Mesothelial cell of epicardium (in vitro differentiated cells): ENCODE measurements at regions not wholly inside any gene's neighbourhood (a gene's known extent, or its start where the extent isn't known, plus 50 kb on each side); places are given as distances from the start of the nearest gene placed in this dataset.

Experiments used
- DNase-seq, 2 experiments: peaks; one replicate each; pipeline ENCODE4 v3.0.0; 2021; ENCODE audit warnings: low spot score in 2 of 2; ENCODE audit not compliant: unreplicated experiment in 2 of 2
- H3K27ac Mint-ChIP-seq: 2 replicates; pipeline ENCODE4 v1.8.0; 2021; ENCODE audit warnings: mixed read lengths
- H3K27me3 Mint-ChIP-seq: 2 replicates; pipeline ENCODE4 v1.8.0; 2021; ENCODE audit warnings: low read depth, mixed read lengths
- H3K36me3 Mint-ChIP-seq: 2 replicates; pipeline ENCODE4 v1.8.0; 2021; ENCODE audit warnings: mixed read lengths
- H3K4me1 Mint-ChIP-seq: 2 replicates; pipeline ENCODE4 v1.8.0; 2021; ENCODE audit warnings: mixed read lengths
- H3K4me3 Mint-ChIP-seq: 2 replicates; pipeline ENCODE4 v1.8.0; 2021; ENCODE audit warnings: mild to moderate bottlenecking, moderate library complexity, mixed read lengths
- H3K9me3 Mint-ChIP-seq: 2 replicates; pipeline ENCODE4 v1.8.0; 2021; ENCODE audit warnings: mixed read lengths
- CTCF ChIP-seq: fragments of 200-600 bp; sonication (generic); IDR thresholded peaks from one replicate; pipeline ENCODE4 v1.5.0; 2021; ENCODE audit warnings: antibody characterized with exemption; ENCODE audit not compliant: unreplicated experiment

GRCh38 chr20:11437611-11438380 lies 479.9 kb upstream of the BTBD3 start:
- Mint-ChIP-seq H3K27ac (no peak overlapping the region), H3K4me3 (no peak overlapping the region), H3K36me3 (peaks cover 8% of the 10 kb centered on the region), H3K9me3 (peaks cover 16% of the 10 kb centered on the region), H3K4me1 (peaks cover 8% of the 10 kb centered on the region), H3K27me3 (no peaks in the 10 kb centered on the region)
- TF ChIP-seq CTCF = no peak
- DNase-seq = no peak

GRCh38 chr20:11438412-11438811 lies 479.3 kb upstream of the BTBD3 start:
- DNase-seq = no peak
- Mint-ChIP-seq H3K27ac (no peak overlapping the region), H3K36me3 (peaks cover 8% of the 10 kb centered on the region), H3K9me3 (peaks cover 16% of the 10 kb centered on the region), H3K27me3 (no peaks in the 10 kb centered on the region), H3K4me3 (no peak overlapping the region), H3K4me1 (peaks cover 15% of the 10 kb centered on the region)
- TF ChIP-seq CTCF = no peak

- Mint-ChIP-seq H3K4me3 (no peak overlapping the region), H3K27ac (no peak overlapping the region), H3K27me3 (no peaks in the 10 kb centered on the region), H3K4me1 (peaks cover 20% of the 10 kb centered on the region), H3K9me3 (no peaks in the 10 kb centered on the region), H3K36me3 (no peaks in the 10 kb centered on the region)
- DNase-seq = no peak
- no peak for TF ChIP-seq CTCF
These were observed 474.1 kb upstream of the BTBD3 start for GRCh38 chr20:11443382-11444119.

- DNase-seq = no peak
- H3K27ac Mint-ChIP-seq = no peak overlapping the region
- TF ChIP-seq CTCF = no peak
- no peaks in the 10 kb centered on the region for H3K9me3 Mint-ChIP-seq
- H3K36me3 Mint-ChIP-seq = no peaks in the 10 kb centered on the region
- peaks cover 20% of the 10 kb centered on the region for H3K4me1 Mint-ChIP-seq
- H3K27me3 Mint-ChIP-seq = no peaks in the 10 kb centered on the region
- no peak overlapping the region for H3K4me3 Mint-ChIP-seq
These were observed 472.5 kb upstream of the BTBD3 start for GRCh38 chr20:11445161-11445560.

- Mint-ChIP-seq H3K9me3 (no peaks in the 10 kb centered on the region), H3K27me3 (no peaks in the 10 kb centered on the region), H3K27ac (no peak overlapping the region), H3K4me3 (no peak overlapping the region), H3K4me1 (peaks cover 20% of the 10 kb centered on the region), H3K36me3 (no peaks in the 10 kb centered on the region)
- DNase-seq = no peak
- no peak for TF ChIP-seq CTCF
These were observed 471.8 kb upstream of the BTBD3 start for GRCh38 chr20:11445891-11446290.
